GM18511 (cell line): ENCODE measurements at regions not wholly inside any gene's neighbourhood (a gene's known extent, or its start where the extent isn't known, plus 50 kb on each side); places are given as distances from the start of the nearest gene placed in this dataset.
A peak's percentile ranks its signal among the peaks of the same experiment; 100 is the strongest.

Experiments used
- ATAC-seq: cut with Tn5 transposase; IDR thresholded peaks from one replicate; pipeline ENCODE4 v1.9.1; 2021; ENCODE audit warnings: mild to moderate bottlenecking, moderate library complexity; ENCODE audit not compliant: unreplicated experiment

DNA sequence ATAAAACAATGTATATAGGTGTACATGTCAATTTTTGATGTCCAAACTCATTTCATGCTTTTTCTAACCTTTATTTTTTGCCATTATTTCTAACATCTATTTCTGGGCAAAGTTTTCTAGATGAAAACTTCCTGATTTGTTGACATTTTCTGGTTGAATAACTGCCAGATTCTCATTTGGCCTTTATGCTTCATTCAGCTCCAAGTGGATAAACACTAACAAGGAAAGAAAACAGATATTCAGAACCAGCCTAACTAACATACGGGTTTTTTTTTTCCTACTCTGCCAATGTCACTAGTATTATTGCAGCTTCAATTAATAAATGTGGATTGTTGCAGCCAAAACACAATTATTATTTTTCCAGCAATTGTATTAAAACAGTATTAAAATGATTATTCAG is 50.9 kb upstream of the RAP1GDS1 start:
- ATAC-seq = no peak

DNA sequence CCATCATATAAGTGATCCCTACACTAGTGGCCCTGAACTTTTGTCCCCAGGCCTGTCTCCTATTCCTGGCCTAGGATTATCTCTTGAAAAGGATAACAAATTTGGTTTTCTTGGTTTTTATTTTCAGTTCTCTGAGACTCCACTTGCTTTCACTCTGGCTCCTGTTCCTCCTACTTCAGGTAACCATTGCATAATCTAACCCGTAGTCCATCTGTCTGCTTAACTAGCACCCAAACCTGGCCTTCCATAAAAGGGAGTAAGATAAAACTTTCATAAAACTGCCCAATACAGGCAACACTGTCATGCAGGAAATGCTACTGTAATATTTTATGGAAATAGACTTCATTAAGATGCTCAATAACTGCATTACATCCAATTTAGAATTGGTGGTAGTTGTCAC is 52.1 kb upstream of the RAP1GDS1 start:
- no peak for ATAC-seq

DNA sequence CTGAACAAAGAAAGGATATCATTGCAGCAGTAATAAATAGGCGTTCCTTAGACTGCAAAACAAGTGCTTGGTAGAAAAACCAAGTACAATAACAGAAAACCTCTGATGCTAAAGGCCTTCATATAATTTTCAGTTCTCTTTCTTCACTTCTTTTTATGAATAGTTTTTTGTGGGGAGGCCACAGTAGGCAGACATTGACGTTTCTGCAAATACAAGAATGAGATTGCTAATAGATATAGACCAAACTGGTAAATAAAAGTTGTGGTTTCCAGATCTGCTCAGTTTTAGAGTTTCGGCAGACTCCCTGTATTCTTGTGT is 57.0 kb upstream of the RAP1GDS1 start:
- peak; percentile 59 for ATAC-seq

DNA sequence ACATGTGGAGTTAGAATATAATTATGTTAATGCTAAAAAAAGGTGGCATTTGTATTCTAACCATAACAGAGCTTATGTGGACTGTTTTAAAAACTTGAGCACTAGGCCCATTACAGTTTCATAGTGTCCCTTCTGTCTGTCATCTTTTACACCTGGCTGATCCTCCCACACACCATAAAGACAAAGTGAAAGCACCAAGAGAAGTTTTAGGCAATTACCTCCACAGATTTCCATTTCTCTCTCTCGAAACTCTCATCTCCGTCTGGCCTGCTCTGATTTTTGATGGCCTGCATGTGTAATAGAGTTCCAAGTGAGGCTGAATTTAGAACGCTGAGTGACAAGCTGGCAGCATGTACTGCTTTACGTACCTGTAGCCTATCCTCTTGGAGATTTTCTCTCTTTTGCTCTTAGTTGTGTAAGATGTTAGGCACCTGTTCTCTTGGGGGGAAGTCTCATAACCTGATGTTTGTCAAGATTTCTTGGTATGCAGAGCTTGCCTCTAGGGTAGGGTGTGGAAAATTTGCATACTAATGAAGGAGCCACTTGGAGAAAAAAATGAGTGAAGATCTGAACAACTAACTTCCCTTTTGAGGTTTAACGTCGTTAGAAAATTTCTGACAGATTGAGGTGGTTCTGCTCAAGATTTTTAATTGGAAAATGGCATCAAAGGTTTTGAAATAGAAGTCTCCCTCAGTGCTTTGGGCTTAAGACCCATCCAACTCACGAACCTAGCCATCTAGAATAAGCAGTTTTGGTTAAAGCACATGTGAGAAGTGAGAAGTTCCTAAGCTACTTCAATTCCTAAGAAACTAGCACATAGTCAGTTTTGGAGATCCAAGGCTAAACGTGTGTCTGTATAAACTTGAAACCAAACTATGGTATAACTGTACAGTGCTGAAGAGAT is 57.6 kb upstream of the RAP1GDS1 start:
- ATAC-seq = peak; percentile 91

DNA sequence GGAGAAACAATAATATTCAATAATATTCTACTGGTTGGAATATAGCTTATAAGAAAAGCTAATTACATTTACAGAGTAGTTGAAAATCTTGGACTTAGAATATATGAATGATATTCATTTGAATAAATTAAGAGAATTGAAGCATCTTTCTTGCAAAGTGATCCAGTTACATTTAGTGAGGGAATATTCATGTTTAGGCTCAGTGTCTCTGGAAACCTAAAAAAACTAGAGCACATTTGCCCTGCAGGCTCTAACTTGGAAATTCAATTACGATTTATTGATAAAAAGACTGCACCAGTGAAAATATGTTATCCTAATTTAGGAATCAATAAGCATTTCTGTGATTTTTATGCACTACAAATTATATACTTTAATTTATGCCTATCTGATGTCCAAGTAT is 58.3 kb upstream of the RAP1GDS1 start:
- ATAC-seq = no peak

DNA sequence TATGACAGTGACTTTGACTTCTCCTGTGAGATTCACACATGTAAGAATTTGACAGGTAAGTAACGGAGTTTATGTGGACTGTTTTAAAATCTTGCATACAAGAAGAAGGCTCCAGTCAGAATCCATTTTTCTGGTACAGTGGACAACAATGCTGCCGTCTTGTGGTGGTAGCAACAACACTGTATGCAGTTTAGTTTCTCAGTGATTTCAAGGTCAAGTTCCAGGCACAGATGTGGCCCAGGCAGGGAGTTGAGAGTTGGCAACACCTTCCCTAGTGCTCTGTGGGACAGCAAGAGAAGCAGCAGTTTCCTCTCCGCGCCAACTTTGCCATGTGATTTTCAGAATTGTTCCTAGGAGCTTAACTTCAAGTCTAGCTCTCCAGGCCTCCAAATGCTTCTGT is 56.0 kb upstream of the STPG2 start:
- no peak for ATAC-seq

DNA sequence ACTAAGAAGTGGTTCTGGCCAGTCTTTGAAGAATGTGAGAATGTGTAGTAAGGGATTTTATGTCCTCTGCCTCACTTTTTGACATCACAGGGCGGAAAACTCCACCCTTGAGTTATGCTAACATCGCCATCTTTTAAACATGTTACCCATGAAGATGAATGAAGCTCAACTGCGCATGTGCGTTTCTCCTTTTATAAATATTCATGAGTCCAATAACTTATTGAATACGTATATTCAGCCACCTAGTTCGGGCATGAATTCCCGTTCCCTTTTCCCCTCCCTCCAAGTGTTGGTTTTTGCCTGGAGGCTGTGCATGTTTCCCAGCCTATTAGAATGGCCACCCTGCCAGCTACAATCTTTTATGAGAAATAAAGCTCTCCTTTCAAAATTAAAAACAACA is 51.7 kb upstream of the STPG2 start:
- ATAC-seq = no peak

DNA sequence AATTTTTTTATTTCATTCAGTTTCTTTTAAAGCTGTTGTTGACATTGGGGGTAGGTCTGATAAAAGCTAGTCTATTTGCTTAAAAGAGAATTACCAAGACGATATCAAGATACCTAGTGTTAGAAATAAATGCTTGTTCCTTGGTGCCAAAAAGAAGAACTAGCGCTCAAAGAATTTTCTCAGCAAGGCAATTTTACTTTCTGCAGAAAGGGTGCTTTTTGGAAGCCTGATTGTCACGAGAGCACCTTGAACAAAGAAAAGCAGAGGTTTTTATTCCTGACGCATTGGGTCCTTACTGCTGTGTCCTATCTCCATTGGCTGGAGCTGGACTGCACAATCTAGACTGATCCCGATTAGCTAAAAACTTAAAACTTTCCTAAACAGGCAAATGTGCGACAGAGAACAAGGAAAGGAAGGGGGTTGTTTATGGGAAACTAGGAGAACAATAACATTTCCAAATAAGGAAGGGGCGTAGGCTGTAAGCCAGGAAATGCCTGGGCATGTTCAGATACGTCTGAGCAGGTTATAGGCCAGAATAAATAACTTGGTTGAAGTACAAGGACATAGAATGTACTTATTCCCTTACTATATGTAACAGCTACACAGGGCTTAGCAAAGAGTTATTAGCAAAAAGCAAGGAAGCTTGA is 50.3 kb upstream of the STPG2 start:
- no peak for ATAC-seq
